Duodenal mucosa (tissue), 2 donors: ENCODE measurements at regions not wholly inside any gene's neighbourhood (a gene's known extent, or its start where the extent isn't known, plus 50 kb on each side); places are given as distances from the start of the nearest gene placed in this dataset.

Experiments used
- H3K27ac ChIP-seq: one replicate; pipeline ENCODE4 v1.7.0; 2013; ENCODE audit warnings: low read depth, low read length
- H3K27me3 ChIP-seq, 2 donors: one replicate each; pipeline ENCODE4 v1.7.0; 2013; ENCODE audit warnings: low read length in 2 of 2, control low read depth in 1 of 2; ENCODE audit not compliant: insufficient read depth in 2 of 2, control insufficient read depth in 1 of 2
- H3K36me3 ChIP-seq, 2 donors: one replicate each; pipeline ENCODE4 v1.7.0; 2013; ENCODE audit warnings: low read length in 2 of 2, control low read depth in 1 of 2; ENCODE audit not compliant: insufficient read depth in 2 of 2, control insufficient read depth in 1 of 2
- H3K4me1 ChIP-seq, 2 donors: one replicate each; pipeline ENCODE4 v1.7.0; 2013; ENCODE audit warnings: low read length in 2 of 2, control low read depth in 1 of 2; ENCODE audit not compliant: insufficient read depth in 2 of 2, control insufficient read depth in 1 of 2
- H3K4me3 ChIP-seq, 2 donors: one replicate each; pipeline ENCODE4 v1.7.0; 2013; ENCODE audit warnings: low read length in 2 of 2, low read depth in 1 of 2
- H3K9ac ChIP-seq, 2 donors: one replicate each; pipeline ENCODE4 v1.7.0; 2013; ENCODE audit warnings: low read length in 2 of 2, low read depth in 1 of 2
- H3K9me3 ChIP-seq, 2 donors: one replicate each; pipeline ENCODE4 v1.7.0; 2013; ENCODE audit warnings: low read length in 2 of 2, control low read depth in 1 of 2; ENCODE audit not compliant: control insufficient read depth in 1 of 2

DNA sequence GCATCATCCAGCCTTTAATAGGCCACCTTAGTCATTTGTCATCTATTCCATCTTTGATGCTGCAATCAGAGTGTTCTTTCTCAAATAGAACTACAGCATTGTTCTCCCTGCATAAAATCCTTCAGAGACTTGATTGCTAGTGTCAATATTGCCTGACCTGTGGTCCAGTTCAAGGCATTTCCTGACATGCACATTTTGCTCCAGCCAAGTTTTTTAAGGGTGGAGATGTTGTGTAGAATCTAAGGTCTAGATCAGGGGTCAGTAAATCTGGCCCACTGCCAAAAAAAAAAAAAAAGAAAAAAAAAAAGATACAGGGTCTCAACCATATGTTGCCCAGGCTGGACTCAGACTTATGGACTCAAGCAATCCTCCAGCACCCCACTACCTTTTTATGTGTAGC, 354.4 kb downstream of the FRK start:
- no peak overlapping the region for H3K27ac ChIP-seq
- no peak overlapping the region for H3K9ac ChIP-seq
- H3K36me3 ChIP-seq = no peaks in the 10 kb centered on the region
- H3K4me3 ChIP-seq = no peak overlapping the region
- no peaks in the 10 kb centered on the region for H3K9me3 ChIP-seq
- no peaks in the 10 kb centered on the region for H3K4me1 ChIP-seq
- no peaks in the 10 kb centered on the region for H3K27me3 ChIP-seq

DNA sequence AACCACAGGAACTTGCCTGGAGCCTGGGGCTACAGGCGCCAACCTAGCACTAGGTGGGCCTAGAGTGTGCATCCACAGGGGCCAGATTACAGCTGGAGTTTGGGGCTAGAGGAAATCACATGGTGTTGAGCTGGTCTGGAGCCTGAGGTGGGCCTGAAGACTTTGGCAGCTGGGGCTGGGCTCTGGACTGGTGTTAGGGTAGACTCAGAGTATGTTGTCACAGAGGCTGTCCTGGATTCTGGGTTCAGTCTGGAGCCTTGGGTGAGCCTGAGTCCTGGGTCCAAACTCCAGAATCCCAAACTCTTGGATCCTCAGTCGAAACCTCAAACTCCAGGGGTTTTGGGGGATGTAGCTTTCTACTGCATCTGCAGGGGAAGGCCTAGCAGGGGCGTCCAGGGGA, 356.7 kb downstream of the FRK start:
- H3K27me3 ChIP-seq = no peaks in the 10 kb centered on the region
- H3K9me3 ChIP-seq = no peaks in the 10 kb centered on the region
- H3K9ac ChIP-seq = no peak overlapping the region
- H3K27ac ChIP-seq = no peak overlapping the region
- no peak overlapping the region for H3K4me3 ChIP-seq
- H3K4me1 ChIP-seq = no peaks in the 10 kb centered on the region
- H3K36me3 ChIP-seq = no peaks in the 10 kb centered on the region

DNA sequence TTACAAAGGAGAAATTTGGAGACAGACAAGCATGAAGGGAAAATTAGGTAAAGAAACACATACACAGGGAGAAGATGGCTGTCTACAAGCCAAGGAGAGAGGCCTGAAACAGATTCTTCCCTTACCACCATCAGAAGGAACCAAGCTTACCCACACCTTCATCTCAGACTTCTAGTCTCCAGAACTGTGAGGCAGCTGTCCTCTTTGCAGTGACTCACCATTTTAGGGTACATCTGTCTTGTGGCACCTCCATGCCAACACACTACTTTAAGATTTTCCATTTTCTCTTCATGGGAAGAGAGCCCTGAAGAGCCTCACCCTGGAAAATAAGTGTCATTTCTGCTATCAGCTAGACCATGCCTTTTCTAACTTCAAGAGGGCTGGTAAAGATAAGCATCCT, 369.3 kb downstream of the FRK start:
- H3K27me3 ChIP-seq = no peaks in the 10 kb centered on the region
- H3K9me3 ChIP-seq = no peaks in the 10 kb centered on the region
- H3K4me1 ChIP-seq = no peaks in the 10 kb centered on the region
- H3K27ac ChIP-seq = no peak overlapping the region
- no peaks in the 10 kb centered on the region for H3K36me3 ChIP-seq
- no peak overlapping the region for H3K4me3 ChIP-seq
- no peak overlapping the region for H3K9ac ChIP-seq

DNA sequence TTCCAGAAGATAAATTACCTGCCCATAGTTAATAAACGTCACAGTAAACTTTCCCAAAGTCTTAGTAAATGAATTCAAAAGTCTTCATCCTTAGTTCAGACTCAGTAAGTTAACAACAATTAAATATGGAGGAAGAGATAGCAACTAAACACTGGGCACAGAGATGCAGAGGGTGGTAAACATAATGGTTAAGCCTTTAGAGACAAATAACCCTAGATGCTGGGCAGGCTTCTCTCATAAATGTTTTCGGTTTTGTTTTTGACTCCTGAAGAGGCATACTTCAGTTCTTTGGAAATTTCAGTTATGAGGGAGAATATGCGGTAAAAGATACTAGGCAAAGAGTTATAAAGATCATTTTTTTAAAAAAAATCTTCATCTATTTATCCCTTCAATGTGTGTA, 369.8 kb downstream of the FRK start:
- H3K36me3 ChIP-seq = no peaks in the 10 kb centered on the region
- no peak overlapping the region for H3K27ac ChIP-seq
- no peak overlapping the region for H3K9ac ChIP-seq
- no peaks in the 10 kb centered on the region for H3K27me3 ChIP-seq
- no peaks in the 10 kb centered on the region for H3K4me1 ChIP-seq
- no peaks in the 10 kb centered on the region for H3K9me3 ChIP-seq
- no peak overlapping the region for H3K4me3 ChIP-seq

DNA sequence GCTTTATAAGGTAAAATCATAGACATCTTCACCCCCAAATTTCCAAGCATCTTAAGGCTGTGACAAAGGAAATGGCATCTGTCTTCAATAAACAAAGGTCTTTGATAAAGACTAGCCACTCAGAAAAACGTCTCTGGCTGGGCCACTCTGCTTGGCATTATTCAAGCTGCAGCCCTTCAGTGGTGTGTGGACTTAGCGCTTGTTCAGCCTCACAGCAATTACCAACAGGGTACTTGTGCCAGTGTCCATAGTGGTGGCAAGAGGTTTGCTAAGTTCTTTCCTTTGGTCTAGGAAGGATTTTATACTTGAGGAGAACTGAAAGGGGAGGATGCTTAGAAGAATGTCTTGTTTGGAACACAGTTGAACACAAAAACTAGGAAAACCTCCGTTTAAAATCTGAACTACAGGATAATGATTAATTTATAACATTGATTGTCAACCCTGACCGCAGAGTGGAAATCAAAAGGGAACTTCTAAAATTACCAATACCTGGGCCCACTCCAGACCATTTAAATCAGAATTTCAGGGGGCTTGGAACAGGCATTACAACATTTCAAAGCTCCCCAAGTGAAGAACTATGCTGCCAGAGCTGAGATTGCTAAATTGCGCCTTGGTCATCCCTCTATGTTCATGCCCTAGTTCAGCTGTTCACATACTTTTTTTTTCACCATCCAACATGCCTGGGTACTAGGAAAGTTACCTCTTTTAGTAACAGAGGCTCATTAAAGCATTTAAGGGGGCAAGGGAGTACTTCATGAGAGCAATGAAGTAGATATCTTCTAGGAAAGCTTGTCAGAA, 378.5 kb downstream of the FRK start:
- Histone ChIP-seq H3K36me3 (no peaks in the 10 kb centered on the region), H3K9ac (no peak overlapping the region), H3K27ac (no peak overlapping the region), H3K27me3 (no peaks in the 10 kb centered on the region), H3K4me3 (no peak overlapping the region), H3K9me3 (no peaks in the 10 kb centered on the region), H3K4me1 (no peaks in the 10 kb centered on the region)

DNA sequence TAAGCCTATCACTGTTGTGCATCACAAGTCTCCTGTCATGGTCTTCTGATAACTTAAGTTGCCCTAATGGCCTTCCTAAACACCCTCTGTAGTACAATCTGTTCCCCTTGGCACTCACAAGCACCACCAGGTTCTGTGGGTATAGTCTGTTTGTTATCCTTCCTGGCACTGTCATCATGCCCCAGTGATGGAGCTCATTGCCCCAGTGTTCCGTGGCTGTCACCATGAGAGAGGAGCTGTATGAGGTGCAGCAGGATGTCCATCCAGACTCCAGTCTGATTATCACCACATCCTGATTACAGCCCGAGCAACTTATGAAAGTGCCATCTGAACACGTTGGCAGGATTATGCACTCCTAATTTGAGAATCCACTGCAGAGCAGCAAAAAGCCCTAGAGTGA, 380.1 kb downstream of the FRK start:
- no peaks in the 10 kb centered on the region for H3K9me3 ChIP-seq
- H3K4me1 ChIP-seq = no peaks in the 10 kb centered on the region
- H3K27ac ChIP-seq = no peak overlapping the region
- H3K36me3 ChIP-seq = no peaks in the 10 kb centered on the region
- H3K27me3 ChIP-seq = no peaks in the 10 kb centered on the region
- H3K9ac ChIP-seq = no peak overlapping the region
- no peak overlapping the region for H3K4me3 ChIP-seq

DNA sequence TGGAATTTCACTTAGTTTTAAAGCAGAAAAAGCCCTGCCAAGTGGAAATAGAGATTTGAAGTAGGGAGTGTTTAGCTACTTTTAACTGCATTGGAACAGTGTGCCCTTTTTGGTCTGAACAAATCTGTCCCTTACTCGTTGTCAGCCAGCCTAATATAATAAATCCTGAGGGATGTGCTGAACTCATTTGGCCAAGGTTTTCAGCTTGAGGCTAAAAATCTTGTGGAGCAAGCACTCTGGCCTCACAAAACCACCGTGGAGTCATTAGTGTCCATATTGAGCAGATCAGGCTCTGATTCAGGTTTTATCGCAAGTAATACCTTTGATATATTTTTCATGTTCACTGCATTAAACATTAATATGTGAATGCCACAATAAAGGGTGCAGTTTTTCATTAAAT, 383.5 kb downstream of the FRK start:
- H3K36me3 ChIP-seq = no peaks in the 10 kb centered on the region
- no peak overlapping the region for H3K27ac ChIP-seq
- no peak overlapping the region for H3K9ac ChIP-seq
- no peak overlapping the region for H3K4me3 ChIP-seq
- no peaks in the 10 kb centered on the region for H3K27me3 ChIP-seq
- H3K4me1 ChIP-seq = no peaks in the 10 kb centered on the region
- no peaks in the 10 kb centered on the region for H3K9me3 ChIP-seq

DNA sequence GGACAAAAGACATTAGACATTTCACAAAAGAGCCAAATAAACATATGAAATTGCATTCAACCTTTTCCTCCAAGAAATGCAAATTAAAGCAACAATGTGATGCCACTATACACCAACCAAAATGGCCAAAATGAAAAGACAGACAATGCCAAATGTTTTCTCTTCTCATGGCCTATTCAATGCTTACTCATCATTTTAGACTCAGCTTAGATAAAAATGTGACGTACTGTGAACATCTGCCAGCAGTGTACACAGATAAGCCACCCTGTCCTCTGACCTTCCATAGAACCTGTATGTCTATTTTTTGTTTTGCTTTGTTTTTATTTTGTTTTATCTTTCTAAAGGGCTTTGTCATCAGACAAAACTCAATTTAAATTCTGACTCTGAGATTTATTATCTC, 385.2 kb downstream of the FRK start:
- H3K27me3 ChIP-seq = no peaks in the 10 kb centered on the region
- H3K4me3 ChIP-seq = no peak overlapping the region
- H3K4me1 ChIP-seq = no peaks in the 10 kb centered on the region
- H3K9ac ChIP-seq = no peak overlapping the region
- H3K9me3 ChIP-seq = no peaks in the 10 kb centered on the region
- H3K36me3 ChIP-seq = no peaks in the 10 kb centered on the region
- H3K27ac ChIP-seq = no peak overlapping the region

DNA sequence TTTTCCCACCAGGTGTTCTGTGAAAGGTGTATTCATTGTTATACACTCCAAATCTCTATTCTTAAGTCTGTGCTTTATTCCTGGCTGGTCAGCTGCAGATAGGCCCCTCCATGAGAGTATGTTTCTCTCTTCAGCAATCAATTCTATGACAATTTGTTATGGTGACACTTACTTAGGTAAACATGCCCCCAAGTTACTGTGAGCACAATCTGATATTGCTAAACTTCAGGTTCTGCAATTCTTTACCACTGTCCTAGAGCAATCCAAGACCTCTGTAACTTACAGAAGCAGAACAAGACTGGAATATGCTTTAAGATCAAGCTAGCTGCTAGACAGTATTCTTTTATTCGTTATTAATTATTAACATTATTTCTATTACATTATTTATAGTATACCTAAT, 391.9 kb downstream of the FRK start:
- no peak overlapping the region for H3K9ac ChIP-seq
- no peaks in the 10 kb centered on the region for H3K27me3 ChIP-seq
- H3K9me3 ChIP-seq = no peaks in the 10 kb centered on the region
- no peak overlapping the region for H3K4me3 ChIP-seq
- no peaks in the 10 kb centered on the region for H3K4me1 ChIP-seq
- no peaks in the 10 kb centered on the region for H3K36me3 ChIP-seq
- H3K27ac ChIP-seq = no peak overlapping the region

DNA sequence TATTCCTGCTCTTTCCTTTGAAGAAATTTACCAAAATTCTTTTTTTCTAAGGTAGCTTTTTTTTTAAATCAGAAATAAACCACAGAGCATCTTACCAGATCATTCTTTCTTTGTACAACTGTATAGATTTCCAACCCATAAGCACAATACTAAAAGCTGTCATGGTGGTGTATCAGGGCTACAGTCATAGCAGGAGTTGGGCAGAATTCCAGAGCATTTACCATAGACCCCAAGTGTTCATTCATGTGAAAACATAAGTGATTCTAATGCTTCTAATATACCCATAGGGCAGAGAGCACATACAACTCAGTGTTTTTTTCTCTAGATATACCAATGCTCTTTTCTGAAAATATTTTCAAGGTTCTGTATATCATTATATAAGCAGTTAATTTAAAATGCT, 392.5 kb downstream of the FRK start:
- Histone ChIP-seq H3K36me3 (no peaks in the 10 kb centered on the region), H3K4me3 (no peak overlapping the region), H3K9me3 (no peaks in the 10 kb centered on the region), H3K27me3 (no peaks in the 10 kb centered on the region), H3K27ac (no peak overlapping the region), H3K4me1 (no peaks in the 10 kb centered on the region), H3K9ac (no peak overlapping the region)
